K562 (cell line): ENCODE measurements at regions not wholly inside any gene's neighbourhood (a gene's known extent, or its start where the extent isn't known, plus 50 kb on each side); places are given as distances from the start of the nearest gene placed in this dataset.

Experiments used
- ATAC-seq: fragments of 200-7000 bp; cut with Tn5 transposase; 3 replicates; pipeline ENCODE4 v1.9.1; 2020; ENCODE audit warnings: moderate library complexity
- BruUV-seq: library from RNA; stranded (reverse); fragments of 400-500 nt; replicated peaks from 2 replicates; lab custom pipeline; 2021; lab: Mats Ljungman, UMichigan
- CTCF ChIA-PET: fragments of 300-600 bp; formaldehyde crosslinking; extraction: SDS; loops from one replicate; lab custom pipeline; 2021; ENCODE audit warnings: low intra/inter-chr PET ratio; lab: Yijun Ruan, JAX
- POLR2A ChIA-PET: fragments of 300-600, 350-650 bp; sonication (Branson Sonifier 250); formaldehyde crosslinking; extraction: SDS; loops from one replicate; lab custom pipeline; 2021; ENCODE audit warnings: antibody characterized with exemption, inconsistent platforms; lab: Yijun Ruan, JAX
- DNase-seq, 4 experiments: peaks; one replicate each; pipeline versions ENCODE4 v3.0.0 to v3.0.0-alpha.2; 2011 to 2018; ENCODE audit warnings: low spot score in 3 of 4, mixed read lengths in 3 of 4; ENCODE audit errors: extremely low read depth in 1 of 4
- FAIRE-seq: peaks from 2 replicates; lab custom pipeline; 2011; peaks lifted over from hg19 to GRCh38; lab: Jason Lieb, UNC
- H2AFZ ChIP-seq: 2 replicates; pipeline ENCODE4 v1.6.0; 2011; ENCODE audit warnings: low read depth, low read length, control low read depth, inconsistent platforms
- H3K27ac ChIP-seq: fragments of 200-600 bp; 3 replicates; pipeline ENCODE4 v1.8.0; 2011; ENCODE audit warnings: low read depth, mild to moderate bottlenecking, control low read depth, inconsistent platforms, low read length, moderate library complexity, mixed read lengths; ENCODE audit errors: extremely low read depth
- H3K27me3 ChIP-seq, 2 experiments: fragments of 300-600 bp in 1 of 2; 2 replicates in 1 of 2; 3 replicates in 1 of 2; pipeline versions ENCODE4 v1.6.0 to v1.8.0; 2011; ENCODE audit warnings: inconsistent platforms in 2 of 2, low read length in 2 of 2, mild to moderate bottlenecking in 1 of 2, mixed read lengths in 1 of 2, moderate library complexity in 1 of 2; ENCODE audit not compliant: control insufficient read depth in 2 of 2, insufficient read depth in 2 of 2
- H3K36me3 ChIP-seq: fragments of 300-600 bp; 3 replicates; pipeline ENCODE4 v1.8.0; 2011; ENCODE audit warnings: mild to moderate bottlenecking, low read length, inconsistent platforms; ENCODE audit not compliant: control insufficient read depth, insufficient read depth
- H3K4me1 ChIP-seq, 2 experiments: fragments of 200-600 bp in 1 of 2; replicated peaks in 1 of 2; 2 replicates in 1 of 2; 3 replicates in 1 of 2; pipeline versions ENCODE4 v1.5.1 to v1.8.0; 2011; ENCODE audit warnings: inconsistent platforms in 2 of 2, low read length in 2 of 2, mild to moderate bottlenecking in 1 of 2, mixed read lengths in 1 of 2, moderate library complexity in 1 of 2; ENCODE audit not compliant: control insufficient read depth in 2 of 2, insufficient read depth in 2 of 2
- H3K4me2 ChIP-seq: 2 replicates; pipeline ENCODE4 v1.6.1; 2011; ENCODE audit warnings: low read length, control low read depth, inconsistent platforms, mixed read lengths; ENCODE audit not compliant: insufficient read depth
- H3K4me3 ChIP-seq: fragments of 200-600 bp; sonication (generic), shearing (Covaris generic); 2 replicates; pipeline ENCODE4 v1.5.1; 2016; ENCODE audit warnings: control low read depth, inconsistent platforms
- H3K79me2 ChIP-seq: fragments of 200-600 bp; 3 replicates; pipeline ENCODE4 v1.8.0; 2011; ENCODE audit warnings: low read length, inconsistent platforms; ENCODE audit not compliant: control insufficient read depth, insufficient read depth
- H3K9ac ChIP-seq, 2 experiments: 2 replicates each; pipeline versions ENCODE4 v1.6.0 to v1.6.1; 2011; ENCODE audit warnings: low read depth in 2 of 2, low read length in 2 of 2, control low read depth in 1 of 2, inconsistent platforms in 1 of 2, mild to moderate bottlenecking in 1 of 2, mixed read lengths in 1 of 2; ENCODE audit not compliant: insufficient read depth in 1 of 2
- H3K9me1 ChIP-seq: one replicate; pipeline ENCODE4 v1.6.0; 2011; ENCODE audit warnings: inconsistent platforms, mild to moderate bottlenecking, low read length, moderate library complexity; ENCODE audit not compliant: control insufficient read depth, insufficient read depth
- H3K9me3 ChIP-seq: replicated peaks from 2 replicates; pipeline ENCODE4 v1.5.1; 2011; ENCODE audit warnings: low read depth, low read length, inconsistent platforms; ENCODE audit not compliant: control insufficient read depth, insufficient read depth
- H4K20me1 ChIP-seq: replicated peaks from 2 replicates; pipeline ENCODE4 v1.6.1; 2011; ENCODE audit warnings: low read length, inconsistent platforms, mixed read lengths; ENCODE audit not compliant: control insufficient read depth, insufficient read depth
- ATF7 ChIP-seq: fragments of 450-650 bp; IDR thresholded peaks from 2 replicates; pipeline ENCODE4 v1.7.1; 2014; ENCODE audit warnings: mild to moderate bottlenecking, moderate library complexity
- BRD9 ChIP-seq: fragments of 450-650 bp; IDR thresholded peaks from 2 replicates; pipeline ENCODE4 v1.6.1; 2018; ENCODE audit warnings: low read depth; ENCODE audit not compliant: partially characterized antibody
- L3MBTL2 ChIP-seq: fragments of 450-650 bp; IDR thresholded peaks from 2 replicates; pipeline ENCODE4 v1.6.1; 2016; ENCODE audit warnings: mild to moderate bottlenecking, moderate library complexity
- MCM5 ChIP-seq: fragments of 450-650 bp; IDR thresholded peaks from 2 replicates; pipeline ENCODE4 v1.6.1; 2016; ENCODE audit warnings: low read depth
- NCOA1 ChIP-seq: fragments of 450-650 bp; IDR thresholded peaks from 2 replicates; pipeline ENCODE4 v1.6.1; 2016; ENCODE audit warnings: low read depth
- PCBP2 ChIP-seq: fragments of 200-400 bp; formaldehyde crosslinking; IDR thresholded peaks from 2 replicates; pipeline ENCODE4 v1.6.1; 2018; ENCODE audit warnings: low read length, low read depth, mild to moderate bottlenecking, moderate library complexity; ENCODE audit not compliant: poor library complexity, severe bottlenecking
- POLR2B ChIP-seq: fragments of 450-650 bp; IDR thresholded peaks from 2 replicates; pipeline ENCODE4 v1.6.1; 2018; ENCODE audit warnings: low read depth; ENCODE audit not compliant: partially characterized antibody
- SLC30A9 ChIP-seq: fragments of 250-450 bp; sonication (Bioruptor Pico); IDR thresholded peaks from 2 replicates; pipeline ENCODE4 v1.8.0; 2022; ENCODE audit warnings: mild to moderate bottlenecking, moderate library complexity
- SMAD3 ChIP-seq: fragments of 450-650 bp; formaldehyde crosslinking; conservative IDR thresholded peaks from 2 replicates; pipeline ENCODE4 v1.4.0; 2020; ENCODE audit warnings: mild to moderate bottlenecking
- TBP ChIP-seq: optimal IDR thresholded peaks from 2 replicates; pipeline ENCODE3; 2011; ENCODE audit warnings: low read depth, low read length, improper control_type of control experiment
- ZFP30 ChIP-seq: fragments of 250-450 bp; sonication (Bioruptor Pico); IDR thresholded peaks from 2 replicates; pipeline ENCODE4 v1.8.0; 2022; ENCODE audit warnings: moderate library complexity, mild to moderate bottlenecking, inconsistent platforms, borderline replicate concordance
- ZNF175 ChIP-seq: fragments of 200-800 bp; sonication (Bioruptor generic); IDR thresholded peaks from 2 replicates; pipeline ENCODE4 v1.6.1; 2016; ENCODE audit warnings: low read depth, mild to moderate bottlenecking, missing genetic modification characterization, missing compliant biosample characterization
- ZNF76 ChIP-seq: fragments of 250-450 bp; sonication (Bioruptor Pico); IDR thresholded peaks from 2 replicates; pipeline ENCODE4 v1.4.0; 2020; ENCODE audit warnings: mild to moderate bottlenecking, moderate library complexity, borderline replicate concordance
- ZZZ3 ChIP-seq: fragments of 450-650 bp; IDR thresholded peaks from 2 replicates; pipeline ENCODE4 v1.6.1; 2016; ENCODE audit warnings: antibody characterized with exemption, mild to moderate bottlenecking, moderate library complexity
- WGBS: fragments of 100-300 bp; shearing (Covaris generic); methylation state at CpG from one replicate; pipeline ENCODE4 v1.1.6; 2016; ENCODE audit warnings: low coverage, mixed read lengths; ENCODE audit not compliant: insufficient coverage; ENCODE audit errors: missing lambda C conversion rate; 5-methylcytosine and 5-hydroxymethylcytosine counted together
- in situ Hi-C: fragments of 300-500 bp; cut with MboI; formaldehyde crosslinking; loops from 4 replicates; pipeline ENCODE4 v1.15.0; 2018; ENCODE audit warnings: inconsistent platforms, mixed read lengths
- intact Hi-C: fragments of 100-400 bp; cut with micrococcal nuclease; formaldehyde crosslinking; loops from 2 replicates; pipeline ENCODE4 v1.14.2; 2022
- TF ChIP-seq, protein P1 (sequence below): sonication (generic); formaldehyde crosslinking; IDR thresholded peaks from 2 replicates; pipeline ENCODE4 v1.8.1; 2022; ENCODE audit warnings: missing genetic modification reagents
- TF ChIP-seq, protein P2 (sequence below): sonication (generic); formaldehyde crosslinking; IDR thresholded peaks from 2 replicates; pipeline ENCODE4 v1.8.0; 2022; ENCODE audit warnings: mild to moderate bottlenecking, missing genetic modification reagents
- TF ChIP-seq, protein P3 (sequence below): fragments of 450-650 bp; formaldehyde crosslinking; IDR thresholded peaks from 2 replicates; pipeline ENCODE4 v1.4.0; 2020; ENCODE audit warnings: mild to moderate bottlenecking, moderate library complexity
- TF ChIP-seq, protein P4 (sequence below): sonication (generic); formaldehyde crosslinking; IDR thresholded peaks from 2 replicates; pipeline ENCODE4 v1.8.0; 2023; ENCODE audit warnings: mild to moderate bottlenecking, missing genetic modification reagents

DNA sequence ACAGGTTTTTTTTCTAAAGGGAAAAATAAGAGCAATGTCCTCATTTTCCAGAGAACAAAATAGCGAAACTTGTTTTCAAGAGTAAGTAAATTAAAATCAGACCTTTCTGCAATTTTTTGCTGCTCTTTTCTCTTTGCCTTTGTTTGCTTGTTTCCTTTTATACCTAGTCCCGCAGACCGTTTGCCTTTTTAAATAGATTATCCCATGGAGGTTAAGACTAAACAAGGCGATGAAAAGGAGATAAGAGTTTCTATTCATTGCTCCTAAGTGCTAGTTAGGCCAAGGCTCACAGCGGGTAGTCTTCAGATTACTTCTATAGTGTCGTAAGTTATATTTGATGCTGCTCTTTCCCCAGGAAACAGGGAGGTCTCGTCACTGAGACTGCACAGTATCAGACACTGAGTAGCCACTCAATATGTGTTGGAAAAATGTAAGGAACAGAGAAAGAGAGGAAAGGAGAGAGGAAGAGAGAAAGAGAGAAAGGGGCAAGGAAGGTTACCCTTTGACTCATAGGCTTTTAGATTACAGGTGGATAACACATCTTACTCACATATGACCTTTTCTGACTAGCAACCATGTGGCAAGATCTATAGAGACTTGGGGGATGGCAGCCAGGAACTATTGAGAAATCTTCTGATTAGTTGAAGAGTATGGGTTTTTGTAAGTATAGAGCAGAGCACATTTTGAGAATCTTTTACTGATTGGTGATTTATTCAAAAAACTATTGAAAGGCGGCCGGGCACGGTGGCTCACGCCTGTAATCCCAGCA is 107.5 kb upstream of the PARP11 start:
- 1% methylated on average over 10 of the region's 11 CpGs for WGBS
- H3K27ac ChIP-seq: no peak overlapping the region
- H3K36me3 ChIP-seq: no peaks in the 10 kb centered on the region
- H3K9ac ChIP-seq: no peak overlapping the region
- no peaks in the 10 kb centered on the region for H3K9me3 ChIP-seq
- no peak for DNase-seq
- in situ Hi-C loops: no loop called here
- no peaks in the 10 kb centered on the region for H4K20me1 ChIP-seq
- no peaks in the 10 kb centered on the region for H3K9me1 ChIP-seq
- CTCF ChIA-PET: no interaction called here
- no peak overlapping the region for H3K4me3 ChIP-seq
- POLR2A ChIA-PET: no interaction called here
- no TSS peak for BruUV-seq
- no peaks in the 10 kb centered on the region for H3K4me1 ChIP-seq
- no peak overlapping the region for H3K4me2 ChIP-seq
- no peaks in the 10 kb centered on the region for H3K79me2 ChIP-seq
- no peak overlapping the region for H2AFZ ChIP-seq
- intact Hi-C loops: no loop called here
- no peaks in the 10 kb centered on the region for H3K27me3 ChIP-seq
- no peak for ATAC-seq
- FAIRE-seq: no peak
- no peak for TF ChIP-seq SMAD3 (CRISPR knock-in tag)
- TF ChIP-seq, protein P1, sequence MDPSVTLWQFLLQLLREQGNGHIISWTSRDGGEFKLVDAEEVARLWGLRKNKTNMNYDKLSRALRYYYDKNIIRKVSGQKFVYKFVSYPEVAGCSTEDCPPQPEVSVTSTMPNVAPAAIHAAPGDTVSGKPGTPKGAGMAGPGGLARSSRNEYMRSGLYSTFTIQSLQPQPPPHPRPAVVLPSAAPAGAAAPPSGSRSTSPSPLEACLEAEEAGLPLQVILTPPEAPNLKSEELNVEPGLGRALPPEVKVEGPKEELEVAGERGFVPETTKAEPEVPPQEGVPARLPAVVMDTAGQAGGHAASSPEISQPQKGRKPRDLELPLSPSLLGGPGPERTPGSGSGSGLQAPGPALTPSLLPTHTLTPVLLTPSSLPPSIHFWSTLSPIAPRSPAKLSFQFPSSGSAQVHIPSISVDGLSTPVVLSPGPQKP (CRISPR knock-in tag): no peak
- no peak for TF ChIP-seq ZNF175 (CRISPR knock-in tag)
- no peak for TF ChIP-seq ATF7
- no peak for TF ChIP-seq BRD9
- no peak for TF ChIP-seq ZNF76 (CRISPR knock-in tag)
- TF ChIP-seq, protein P2, sequence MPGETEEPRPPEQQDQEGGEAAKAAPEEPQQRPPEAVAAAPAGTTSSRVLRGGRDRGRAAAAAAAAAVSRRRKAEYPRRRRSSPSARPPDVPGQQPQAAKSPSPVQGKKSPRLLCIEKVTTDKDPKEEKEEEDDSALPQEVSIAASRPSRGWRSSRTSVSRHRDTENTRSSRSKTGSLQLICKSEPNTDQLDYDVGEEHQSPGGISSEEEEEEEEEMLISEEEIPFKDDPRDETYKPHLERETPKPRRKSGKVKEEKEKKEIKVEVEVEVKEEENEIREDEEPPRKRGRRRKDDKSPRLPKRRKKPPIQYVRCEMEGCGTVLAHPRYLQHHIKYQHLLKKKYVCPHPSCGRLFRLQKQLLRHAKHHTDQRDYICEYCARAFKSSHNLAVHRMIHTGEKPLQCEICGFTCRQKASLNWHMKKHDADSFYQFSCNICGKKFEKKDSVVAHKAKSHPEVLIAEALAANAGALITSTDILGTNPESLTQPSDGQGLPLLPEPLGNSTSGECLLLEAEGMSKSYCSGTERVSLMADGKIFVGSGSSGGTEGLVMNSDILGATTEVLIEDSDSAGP: no peak
- no peak for TF ChIP-seq MCM5
- TF ChIP-seq, protein P3, sequence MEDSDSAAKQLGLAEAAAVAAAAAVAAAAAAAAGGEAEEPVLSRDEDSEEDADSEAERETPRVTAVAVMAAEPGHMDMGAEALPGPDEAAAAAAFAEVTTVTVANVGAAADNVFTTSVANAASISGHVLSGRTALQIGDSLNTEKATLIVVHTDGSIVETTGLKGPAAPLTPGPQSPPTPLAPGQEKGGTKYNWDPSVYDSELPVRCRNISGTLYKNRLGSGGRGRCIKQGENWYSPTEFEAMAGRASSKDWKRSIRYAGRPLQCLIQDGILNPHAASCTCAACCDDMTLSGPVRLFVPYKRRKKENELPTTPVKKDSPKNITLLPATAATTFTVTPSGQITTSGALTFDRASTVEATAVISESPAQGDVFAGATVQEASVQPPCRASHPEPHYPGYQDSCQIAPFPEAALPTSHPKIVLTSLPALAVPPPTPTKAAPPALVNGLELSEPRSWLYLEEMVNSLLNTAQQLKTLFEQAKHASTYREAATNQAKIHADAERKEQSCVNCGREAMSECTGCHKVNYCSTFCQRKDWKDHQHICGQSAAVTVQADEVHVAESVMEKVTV (CRISPR knock-in tag): no peak
- no peak for TF ChIP-seq TBP
- no peak for TF ChIP-seq PCBP2
- TF ChIP-seq, protein P4, sequence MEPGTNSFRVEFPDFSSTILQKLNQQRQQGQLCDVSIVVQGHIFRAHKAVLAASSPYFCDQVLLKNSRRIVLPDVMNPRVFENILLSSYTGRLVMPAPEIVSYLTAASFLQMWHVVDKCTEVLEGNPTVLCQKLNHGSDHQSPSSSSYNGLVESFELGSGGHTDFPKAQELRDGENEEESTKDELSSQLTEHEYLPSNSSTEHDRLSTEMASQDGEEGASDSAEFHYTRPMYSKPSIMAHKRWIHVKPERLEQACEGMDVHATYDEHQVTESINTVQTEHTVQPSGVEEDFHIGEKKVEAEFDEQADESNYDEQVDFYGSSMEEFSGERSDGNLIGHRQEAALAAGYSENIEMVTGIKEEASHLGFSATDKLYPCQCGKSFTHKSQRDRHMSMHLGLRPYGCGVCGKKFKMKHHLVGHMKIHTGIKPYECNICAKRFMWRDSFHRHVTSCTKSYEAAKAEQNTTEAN: no peak
- TF ChIP-seq ZFP30 (CRISPR knock-in tag): no peak
- TF ChIP-seq NCOA1: no peak
- no peak for TF ChIP-seq SLC30A9 (CRISPR knock-in tag)
- no peak for TF ChIP-seq L3MBTL2
- TF ChIP-seq POLR2B: no peak
- TF ChIP-seq ZZZ3: no peak
